ENCODE measurements at regions not wholly inside any gene's neighbourhood (a gene's known extent, or its start where the extent isn't known, plus 50 kb on each side); places are given as distances from the start of the nearest gene placed in this dataset.

DNA sequence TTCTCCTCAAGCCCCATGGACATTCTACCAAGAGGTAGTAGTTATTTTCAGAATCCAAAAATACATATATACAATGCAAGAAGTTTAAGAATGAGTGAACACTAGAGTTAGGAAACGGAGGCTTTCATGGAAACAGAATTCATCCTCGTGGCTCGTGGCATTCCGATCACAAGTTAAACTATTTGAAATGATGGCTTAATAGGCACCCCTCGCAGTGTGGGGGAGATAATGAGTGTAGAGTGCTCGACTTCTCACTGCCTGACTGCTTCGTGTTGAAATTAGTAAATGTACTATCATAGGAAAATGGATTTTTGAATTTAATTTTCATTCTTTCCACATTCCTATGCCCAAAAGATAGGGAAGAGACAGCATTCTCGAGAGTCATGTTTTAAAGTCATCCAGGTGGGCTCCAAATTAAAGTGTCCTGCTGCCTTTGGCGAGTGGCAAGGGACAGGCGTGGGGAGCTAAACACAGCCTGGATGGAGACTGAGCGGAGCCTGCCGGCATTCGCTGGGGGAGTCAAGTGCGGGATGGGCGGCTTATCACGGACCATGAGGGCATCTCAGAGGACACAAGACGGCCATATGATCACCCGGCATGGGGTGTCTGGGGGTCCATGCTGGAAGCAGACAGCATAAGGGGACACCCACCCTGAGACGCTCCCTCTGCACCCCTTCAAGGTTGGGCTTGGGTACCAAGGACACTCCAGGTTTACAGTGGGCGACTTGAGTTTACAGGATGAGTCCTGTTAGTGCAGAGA lies 165.2 kb downstream of the TEX29 start:
- TF ChIP-seq, protein P1, sequence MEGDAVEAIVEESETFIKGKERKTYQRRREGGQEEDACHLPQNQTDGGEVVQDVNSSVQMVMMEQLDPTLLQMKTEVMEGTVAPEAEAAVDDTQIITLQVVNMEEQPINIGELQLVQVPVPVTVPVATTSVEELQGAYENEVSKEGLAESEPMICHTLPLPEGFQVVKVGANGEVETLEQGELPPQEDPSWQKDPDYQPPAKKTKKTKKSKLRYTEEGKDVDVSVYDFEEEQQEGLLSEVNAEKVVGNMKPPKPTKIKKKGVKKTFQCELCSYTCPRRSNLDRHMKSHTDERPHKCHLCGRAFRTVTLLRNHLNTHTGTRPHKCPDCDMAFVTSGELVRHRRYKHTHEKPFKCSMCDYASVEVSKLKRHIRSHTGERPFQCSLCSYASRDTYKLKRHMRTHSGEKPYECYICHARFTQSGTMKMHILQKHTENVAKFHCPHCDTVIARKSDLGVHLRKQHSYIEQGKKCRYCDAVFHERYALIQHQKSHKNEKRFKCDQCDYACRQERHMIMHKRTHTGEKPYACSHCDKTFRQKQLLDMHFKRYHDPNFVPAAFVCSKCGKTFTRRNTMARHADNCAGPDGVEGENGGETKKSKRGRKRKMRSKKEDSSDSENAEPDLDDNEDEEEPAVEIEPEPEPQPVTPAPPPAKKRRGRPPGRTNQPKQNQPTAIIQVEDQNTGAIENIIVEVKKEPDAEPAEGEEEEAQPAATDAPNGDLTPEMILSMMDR (conservative IDR thresholded peaks at IDR 0.05; ENCODE audit: low read depth in 2 of 2), result no peak
- no peak for TF ChIP-seq POLR2AphosphoS5 (IDR thresholded peaks at IDR 0.05; ENCODE audit: low read depth)
- TF ChIP-seq, protein P2, sequence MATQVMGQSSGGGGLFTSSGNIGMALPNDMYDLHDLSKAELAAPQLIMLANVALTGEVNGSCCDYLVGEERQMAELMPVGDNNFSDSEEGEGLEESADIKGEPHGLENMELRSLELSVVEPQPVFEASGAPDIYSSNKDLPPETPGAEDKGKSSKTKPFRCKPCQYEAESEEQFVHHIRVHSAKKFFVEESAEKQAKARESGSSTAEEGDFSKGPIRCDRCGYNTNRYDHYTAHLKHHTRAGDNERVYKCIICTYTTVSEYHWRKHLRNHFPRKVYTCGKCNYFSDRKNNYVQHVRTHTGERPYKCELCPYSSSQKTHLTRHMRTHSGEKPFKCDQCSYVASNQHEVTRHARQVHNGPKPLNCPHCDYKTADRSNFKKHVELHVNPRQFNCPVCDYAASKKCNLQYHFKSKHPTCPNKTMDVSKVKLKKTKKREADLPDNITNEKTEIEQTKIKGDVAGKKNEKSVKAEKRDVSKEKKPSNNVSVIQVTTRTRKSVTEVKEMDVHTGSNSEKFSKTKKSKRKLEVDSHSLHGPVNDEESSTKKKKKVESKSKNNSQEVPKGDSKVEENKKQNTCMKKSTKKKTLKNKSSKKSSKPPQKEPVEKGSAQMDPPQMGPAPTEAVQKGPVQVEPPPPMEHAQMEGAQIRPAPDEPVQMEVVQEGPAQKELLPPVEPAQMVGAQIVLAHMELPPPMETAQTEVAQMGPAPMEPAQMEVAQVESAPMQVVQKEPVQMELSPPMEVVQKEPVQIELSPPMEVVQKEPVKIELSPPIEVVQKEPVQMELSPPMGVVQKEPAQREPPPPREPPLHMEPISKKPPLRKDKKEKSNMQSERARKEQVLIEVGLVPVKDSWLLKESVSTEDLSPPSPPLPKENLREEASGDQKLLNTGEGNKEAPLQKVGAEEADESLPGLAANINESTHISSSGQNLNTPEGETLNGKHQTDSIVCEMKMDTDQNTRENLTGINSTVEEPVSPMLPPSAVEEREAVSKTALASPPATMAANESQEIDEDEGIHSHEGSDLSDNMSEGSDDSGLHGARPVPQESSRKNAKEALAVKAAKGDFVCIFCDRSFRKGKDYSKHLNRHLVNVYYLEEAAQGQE (IDR thresholded peaks at IDR 0.05; ENCODE audit: unreplicated experiment), result no peak
- no peak for TF ChIP-seq EZH2 (IDR thresholded peaks at IDR 0.05; ENCODE audit: low read depth, unreplicated experiment)
- no peak for TF ChIP-seq NANOG (IDR thresholded peaks at IDR 0.05; ENCODE audit: borderline replicate concordance)
- no peak for TF ChIP-seq CREB1 (CRISPR knock-in tag; IDR thresholded peaks at IDR 0.05; ENCODE audit: low read depth)
- TF ChIP-seq EZH2phosphoT487 (IDR thresholded peaks at IDR 0.05; ENCODE audit: unreplicated experiment), result no peak

Measured in GM23338 (cell line).